ENCODE measurements at regions not wholly inside any gene's neighbourhood (a gene's known extent, or its start where the extent isn't known, plus 50 kb on each side); places are given as distances from the start of the nearest gene placed in this dataset.

- TF ChIP-seq CTCF (IDR thresholded peaks at IDR 0.05) (no peak), POLR2A (IDR thresholded peaks at IDR 0.05) (no peak)
Observed at GRCh38 chr5:89262030-89262429, 379.0 kb upstream of the MEF2C start.
